MCF 10A (cell line): ENCODE measurements at regions not wholly inside any gene's neighbourhood (a gene's known extent, or its start where the extent isn't known, plus 50 kb on each side); places are given as distances from the start of the nearest gene placed in this dataset.

Experiments used
- BruUV-seq: library from RNA; stranded (reverse); fragments of 400-500 nt; replicated peaks from 2 replicates; lab custom pipeline; 2021; lab: Mats Ljungman, UMichigan
- CTCF ChIA-PET: fragments of 300-600 bp; sonication (Branson Sonifier 250); formaldehyde crosslinking; extraction: SDS; loops from one replicate; lab custom pipeline; 2021; ENCODE audit warnings: antibody characterized with exemption, inconsistent platforms; lab: Yijun Ruan, JAX
- POLR2A ChIA-PET: fragments of 300-600, 350-650 bp; sonication (Branson Sonifier 250); formaldehyde crosslinking; extraction: SDS; loops from one replicate; lab custom pipeline; 2020; ENCODE audit warnings: antibody characterized with exemption, inconsistent platforms; lab: Yijun Ruan, JAX
- DNase-seq: peaks from one replicate; pipeline ENCODE4 v3.0.0-alpha.2; 2018; ENCODE audit not compliant: unreplicated experiment
- H3K27ac Mint-ChIP-seq: one replicate; pipeline ENCODE4 v1.8.0; 2022; ENCODE audit warnings: mild to moderate bottlenecking, low read depth, mixed read lengths; ENCODE audit not compliant: unreplicated experiment
- H3K27me3 Mint-ChIP-seq: one replicate; pipeline ENCODE4 v1.8.0; 2022; ENCODE audit warnings: mixed read lengths; ENCODE audit not compliant: insufficient read depth, unreplicated experiment
- H3K36me3 Mint-ChIP-seq: one replicate; pipeline ENCODE4 v1.8.0; 2022; ENCODE audit warnings: mild to moderate bottlenecking, moderate library complexity, mixed read lengths; ENCODE audit not compliant: insufficient read depth, unreplicated experiment
- H3K4me1 Mint-ChIP-seq: one replicate; pipeline ENCODE4 v1.8.0; 2022; ENCODE audit warnings: mixed read lengths; ENCODE audit not compliant: insufficient read depth, unreplicated experiment
- H3K4me3 Mint-ChIP-seq: one replicate; pipeline ENCODE4 v1.8.0; 2022; ENCODE audit warnings: mild to moderate bottlenecking, moderate library complexity, mixed read lengths; ENCODE audit not compliant: unreplicated experiment
- H3K9me3 Mint-ChIP-seq: one replicate; pipeline ENCODE4 v1.8.0; 2022; ENCODE audit warnings: mixed read lengths; ENCODE audit not compliant: unreplicated experiment
- CTCF ChIP-seq: fragments of 200-600 bp; IDR thresholded peaks from one replicate; pipeline ENCODE4 v1.8.0; 2022; ENCODE audit warnings: antibody characterized with exemption, mild to moderate bottlenecking; ENCODE audit not compliant: unreplicated experiment
- intact Hi-C: fragments of 100-400 bp; cut with micrococcal nuclease; formaldehyde crosslinking; loops from 2 replicates; pipeline ENCODE4 v1.14.1; 2022

- no peak for TF ChIP-seq CTCF
- BruUV-seq: no TSS peak
- Mint-ChIP-seq H3K4me1 (no peaks in the 10 kb centered on the region), H3K36me3 (no peaks in the 10 kb centered on the region), H3K27ac (no peak overlapping the region), H3K27me3 (peaks cover 33% of the 10 kb centered on the region), H3K4me3 (no peak overlapping the region), H3K9me3 (no peaks in the 10 kb centered on the region)
- no peak for DNase-seq
- CTCF ChIA-PET: no interaction called here
- intact Hi-C loops: no loop called here
- POLR2A ChIA-PET: interaction anchor here (0.7 kb wide), 1 partner anchor 17 kb away, joined by 3 read pairs; no protein-coding TSS in a partner anchor
Observed at GRCh38 chr3:11924518-11924917, 77.8 kb upstream of the TAMM41 start.

DNA sequence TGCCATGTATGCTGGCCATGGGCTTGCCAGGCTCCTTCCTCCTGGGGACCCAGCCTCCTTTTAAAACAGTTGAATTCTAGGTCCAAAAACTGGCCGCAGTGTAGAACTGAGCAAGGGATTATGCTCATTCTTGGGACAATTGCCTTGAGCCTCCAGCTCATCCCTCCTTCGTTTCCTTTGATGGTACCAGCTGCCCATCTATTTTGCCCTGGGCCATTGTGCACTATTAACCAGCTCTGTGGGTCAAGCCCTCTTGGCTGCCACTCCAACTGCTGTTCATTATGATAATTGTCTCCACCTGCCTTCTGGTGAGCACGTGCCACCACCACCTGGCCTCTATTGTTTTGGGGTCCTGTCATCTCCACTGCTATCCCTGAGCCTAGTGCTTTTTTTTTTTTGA is 75.8 kb upstream of the SYN2 start:
- TF ChIP-seq CTCF: no peak
- H3K4me1 Mint-ChIP-seq: no peaks in the 10 kb centered on the region
- no peaks in the 10 kb centered on the region for H3K9me3 Mint-ChIP-seq
- peaks cover 29% of the 10 kb centered on the region for H3K27me3 Mint-ChIP-seq
- BruUV-seq: no TSS peak
- POLR2A ChIA-PET: no interaction called here
- no peak for DNase-seq
- CTCF ChIA-PET: interaction anchor here (0.8 kb wide), 1 partner anchor 11 kb away, joined by 3 read pairs; no protein-coding TSS in a partner anchor
- intact Hi-C loops: no loop called here
- no peak overlapping the region for H3K27ac Mint-ChIP-seq
- H3K36me3 Mint-ChIP-seq: no peaks in the 10 kb centered on the region
- no peak overlapping the region for H3K4me3 Mint-ChIP-seq

DNA sequence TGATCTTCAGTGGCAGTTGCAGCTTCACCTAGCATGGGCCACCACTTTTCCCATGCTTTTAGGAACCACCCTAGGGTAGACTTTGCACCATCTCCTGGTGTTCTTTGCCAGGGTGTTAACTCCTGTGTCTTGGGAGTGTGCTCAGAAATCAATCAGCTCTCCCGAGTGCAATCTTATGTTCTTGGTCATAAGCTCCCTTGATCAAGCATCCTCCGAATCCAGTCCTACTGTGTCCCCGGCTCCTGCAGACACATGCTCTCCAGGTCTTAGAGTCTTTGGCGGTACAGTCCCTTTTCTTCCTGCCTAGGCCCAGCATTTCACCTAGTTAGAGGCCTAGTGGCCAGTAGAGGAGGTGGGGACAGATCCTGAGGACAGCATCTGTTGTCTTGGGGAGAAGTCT is 74.7 kb upstream of the SYN2 start:
- no peak overlapping the region for H3K4me3 Mint-ChIP-seq
- no peaks in the 10 kb centered on the region for H3K4me1 Mint-ChIP-seq
- BruUV-seq: no TSS peak
- no peak for TF ChIP-seq CTCF
- peaks cover 18% of the 10 kb centered on the region for H3K27me3 Mint-ChIP-seq
- no peaks in the 10 kb centered on the region for H3K9me3 Mint-ChIP-seq
- no peak for DNase-seq
- CTCF ChIA-PET: no interaction called here
- H3K27ac Mint-ChIP-seq: no peak overlapping the region
- POLR2A ChIA-PET: no interaction called here
- H3K36me3 Mint-ChIP-seq: no peaks in the 10 kb centered on the region
- intact Hi-C loops: no loop called here

- Mint-ChIP-seq H3K36me3 (no peaks in the 10 kb centered on the region), H3K4me1 (no peaks in the 10 kb centered on the region), H3K9me3 (no peaks in the 10 kb centered on the region), H3K27me3 (peaks cover 15% of the 10 kb centered on the region), H3K27ac (no peak overlapping the region), H3K4me3 (no peak overlapping the region)
- POLR2A ChIA-PET: interaction anchor here (0.6 to 0.8 kb wide), 2 partner anchors 8 to 655 kb away, joined by 3 to 4 read pairs; no protein-coding TSS in a partner anchor
- no peak for DNase-seq
- CTCF ChIA-PET: no interaction called here
- BruUV-seq: no TSS peak
- intact Hi-C loops: no loop called here
- no peak for TF ChIP-seq CTCF
Observed at GRCh38 chr3:11930084-11930483, 74.1 kb upstream of the SYN2 start.
